Sigmoid colon (tissue), 4 donors: ENCODE measurements at regions not wholly inside any gene's neighbourhood (a gene's known extent, or its start where the extent isn't known, plus 50 kb on each side); places are given as distances from the start of the nearest gene placed in this dataset.

Experiments used
- EP300 ChIP-seq, 4 donors: sonication (generic); formaldehyde crosslinking; IDR thresholded peaks; one replicate each; pipeline ENCODE4 v1.6.1; 2017; ENCODE audit warnings: antibody characterized with exemption in 4 of 4
- POLR2A ChIP-seq, 2 donors: fragments of 450-650 bp; IDR thresholded peaks; one replicate each; pipeline ENCODE4 v1.6.1; 2016; ENCODE audit warnings: antibody characterized with exemption in 2 of 2, mild to moderate bottlenecking in 2 of 2, moderate library complexity in 2 of 2
- TF ChIP-seq, protein P1 (sequence below), 4 experiments: fragments of 450-650 bp in 3 of 4; fragments of 200-600 bp in 1 of 4; IDR thresholded peaks; one replicate each; pipeline ENCODE4 v1.5.1; 2016 to 2019; ENCODE audit warnings: antibody characterized with exemption in 4 of 4, mild to moderate bottlenecking in 3 of 4, moderate library complexity in 2 of 4

DNA sequence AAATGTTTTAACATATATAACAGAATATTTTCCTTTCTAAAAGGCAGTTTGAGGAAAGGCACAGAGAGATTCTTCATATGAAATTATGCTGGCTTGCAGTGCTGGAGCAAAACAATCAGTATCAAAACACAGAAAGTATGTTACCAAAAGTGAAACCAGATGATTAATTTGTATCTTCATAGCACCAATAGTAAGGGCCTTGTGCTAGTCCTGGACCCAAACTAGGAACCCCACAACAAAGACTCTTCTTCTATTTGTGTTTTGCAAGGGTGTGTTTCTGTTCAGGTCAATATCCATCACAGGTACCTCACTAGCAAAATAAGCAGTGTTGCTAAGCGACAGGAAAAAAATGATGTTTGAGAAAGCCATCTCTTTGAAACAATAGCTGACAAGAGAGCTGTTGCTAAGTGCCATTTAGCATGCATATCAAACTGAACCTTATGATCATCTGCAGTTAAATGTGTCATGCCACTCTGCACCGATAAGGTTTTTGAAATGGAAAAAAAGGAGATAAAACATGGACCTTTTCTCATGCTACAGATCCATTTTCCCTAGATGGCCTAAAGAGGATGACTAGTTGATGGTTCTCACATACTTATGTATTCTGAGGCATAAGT is 196.2 kb upstream of the ALG10 start:
- TF ChIP-seq, protein P1, sequence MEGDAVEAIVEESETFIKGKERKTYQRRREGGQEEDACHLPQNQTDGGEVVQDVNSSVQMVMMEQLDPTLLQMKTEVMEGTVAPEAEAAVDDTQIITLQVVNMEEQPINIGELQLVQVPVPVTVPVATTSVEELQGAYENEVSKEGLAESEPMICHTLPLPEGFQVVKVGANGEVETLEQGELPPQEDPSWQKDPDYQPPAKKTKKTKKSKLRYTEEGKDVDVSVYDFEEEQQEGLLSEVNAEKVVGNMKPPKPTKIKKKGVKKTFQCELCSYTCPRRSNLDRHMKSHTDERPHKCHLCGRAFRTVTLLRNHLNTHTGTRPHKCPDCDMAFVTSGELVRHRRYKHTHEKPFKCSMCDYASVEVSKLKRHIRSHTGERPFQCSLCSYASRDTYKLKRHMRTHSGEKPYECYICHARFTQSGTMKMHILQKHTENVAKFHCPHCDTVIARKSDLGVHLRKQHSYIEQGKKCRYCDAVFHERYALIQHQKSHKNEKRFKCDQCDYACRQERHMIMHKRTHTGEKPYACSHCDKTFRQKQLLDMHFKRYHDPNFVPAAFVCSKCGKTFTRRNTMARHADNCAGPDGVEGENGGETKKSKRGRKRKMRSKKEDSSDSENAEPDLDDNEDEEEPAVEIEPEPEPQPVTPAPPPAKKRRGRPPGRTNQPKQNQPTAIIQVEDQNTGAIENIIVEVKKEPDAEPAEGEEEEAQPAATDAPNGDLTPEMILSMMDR (IDR thresholded peaks at IDR 0.05), result no peak
- TF ChIP-seq EP300 (IDR thresholded peaks at IDR 0.05) (no peak), POLR2A (IDR thresholded peaks at IDR 0.05) (no peak)
